Fibroblast of lung (primary cell): ENCODE measurements at regions not wholly inside any gene's neighbourhood (a gene's known extent, or its start where the extent isn't known, plus 50 kb on each side); places are given as distances from the start of the nearest gene placed in this dataset.

Source experiments
- DNase-seq, 2 donors: peaks; one replicate each; pipeline versions ENCODE4 v3.0.0 to v3.0.0-alpha.2; 2010; ENCODE audit warnings: low read depth in 2 of 2
- H2AFZ ChIP-seq: 2 replicates; pipeline ENCODE4 v1.5.1; 2012; ENCODE audit warnings: low read length, control low read depth, inconsistent platforms
- H3K27ac ChIP-seq: 2 replicates; pipeline ENCODE4 v1.5.1; 2011; ENCODE audit warnings: low read length, control low read depth; ENCODE audit not compliant: insufficient read depth
- H3K27me3 ChIP-seq: 2 replicates; pipeline ENCODE4 v1.5.1; 2011; ENCODE audit warnings: mild to moderate bottlenecking, low read length; ENCODE audit not compliant: control insufficient read depth, insufficient read depth
- H3K36me3 ChIP-seq: 2 replicates; pipeline ENCODE4 v1.5.1; 2011; ENCODE audit warnings: low read length; ENCODE audit not compliant: control insufficient read depth, insufficient read depth
- H3K4me1 ChIP-seq: 2 replicates; pipeline ENCODE4 v1.5.1; 2011; ENCODE audit warnings: low read length; ENCODE audit not compliant: control insufficient read depth, insufficient read depth; ENCODE audit errors: extremely low read depth
- H3K4me2 ChIP-seq: 2 replicates; pipeline ENCODE4 v1.5.1; 2011; ENCODE audit warnings: low read length, control low read depth; ENCODE audit not compliant: insufficient read depth; ENCODE audit errors: extremely low read depth
- H3K4me3 ChIP-seq, 4 experiments: fragments of 200-600 bp in 1 of 4; sonication (generic) in 1 of 4; replicated peaks in 1 of 4; 2 replicates each; pipeline ENCODE4 v1.5.1; 2011 to 2016; ENCODE audit warnings: low read length in 4 of 4, low read depth in 3 of 4, mild to moderate bottlenecking in 3 of 4, control low read depth in 2 of 4, inconsistent platforms in 1 of 4, mixed read lengths in 1 of 4; ENCODE audit not compliant: insufficient read depth in 1 of 4; ENCODE audit errors: control extremely low read depth in 1 of 4
- H3K79me2 ChIP-seq: 2 replicates; pipeline ENCODE4 v1.5.1; 2012; ENCODE audit warnings: mild to moderate bottlenecking, low read length, inconsistent platforms; ENCODE audit not compliant: control insufficient read depth, insufficient read depth
- H3K9ac ChIP-seq: 2 replicates; pipeline ENCODE4 v1.5.1; 2011; ENCODE audit warnings: mild to moderate bottlenecking, low read length, control low read depth; ENCODE audit not compliant: insufficient read depth
- H3K9me3 ChIP-seq: 2 replicates; pipeline ENCODE4 v1.5.1; 2012; ENCODE audit warnings: low read depth, low read length; ENCODE audit not compliant: control insufficient read depth, insufficient read depth
- H4K20me1 ChIP-seq: 2 replicates; pipeline ENCODE4 v1.5.1; 2011; ENCODE audit warnings: low read length; ENCODE audit not compliant: control insufficient read depth, insufficient read depth; ENCODE audit errors: extremely low read depth
- EZH2 ChIP-seq: IDR thresholded peaks from 2 replicates; pipeline ENCODE4 v1.5.1; 2012; ENCODE audit warnings: low read length, control low read depth, mild to moderate bottlenecking; ENCODE audit errors: missing control alignments
- TF ChIP-seq, protein P1 (sequence below), 2 donors: IDR thresholded peaks in 1 of 2; conservative IDR thresholded peaks in 1 of 2; 1 replicate in 1 of 2; 2 replicates in 1 of 2; pipeline ENCODE4 v1.5.1; 2011 to 2012; ENCODE audit warnings: low read length in 2 of 2, control low read depth in 1 of 2, inconsistent platforms in 1 of 2, low read depth in 1 of 2, mild to moderate bottlenecking in 1 of 2

DNA sequence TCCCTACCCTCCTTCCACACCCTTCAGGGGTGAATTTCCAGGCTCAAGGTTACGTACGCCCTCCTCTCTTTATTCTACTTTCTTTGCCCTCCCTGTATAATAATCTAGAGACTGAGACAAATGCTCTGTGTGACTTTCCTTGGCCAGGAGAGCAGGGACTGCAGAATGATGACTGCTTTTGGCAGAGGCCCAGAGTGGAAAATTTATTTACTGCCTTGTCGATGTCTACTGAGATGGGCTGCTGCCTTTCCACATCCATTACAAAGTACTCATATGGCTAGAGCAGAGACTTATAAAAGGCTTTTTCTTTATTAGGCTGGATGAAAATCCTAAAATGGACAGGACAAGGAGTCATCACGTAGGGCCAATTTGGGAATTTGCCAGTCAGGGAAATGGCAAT is 576.2 kb downstream of the TUSC7 start:
- TF ChIP-seq, protein P1, sequence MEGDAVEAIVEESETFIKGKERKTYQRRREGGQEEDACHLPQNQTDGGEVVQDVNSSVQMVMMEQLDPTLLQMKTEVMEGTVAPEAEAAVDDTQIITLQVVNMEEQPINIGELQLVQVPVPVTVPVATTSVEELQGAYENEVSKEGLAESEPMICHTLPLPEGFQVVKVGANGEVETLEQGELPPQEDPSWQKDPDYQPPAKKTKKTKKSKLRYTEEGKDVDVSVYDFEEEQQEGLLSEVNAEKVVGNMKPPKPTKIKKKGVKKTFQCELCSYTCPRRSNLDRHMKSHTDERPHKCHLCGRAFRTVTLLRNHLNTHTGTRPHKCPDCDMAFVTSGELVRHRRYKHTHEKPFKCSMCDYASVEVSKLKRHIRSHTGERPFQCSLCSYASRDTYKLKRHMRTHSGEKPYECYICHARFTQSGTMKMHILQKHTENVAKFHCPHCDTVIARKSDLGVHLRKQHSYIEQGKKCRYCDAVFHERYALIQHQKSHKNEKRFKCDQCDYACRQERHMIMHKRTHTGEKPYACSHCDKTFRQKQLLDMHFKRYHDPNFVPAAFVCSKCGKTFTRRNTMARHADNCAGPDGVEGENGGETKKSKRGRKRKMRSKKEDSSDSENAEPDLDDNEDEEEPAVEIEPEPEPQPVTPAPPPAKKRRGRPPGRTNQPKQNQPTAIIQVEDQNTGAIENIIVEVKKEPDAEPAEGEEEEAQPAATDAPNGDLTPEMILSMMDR (conservative IDR thresholded peaks at IDR 0.05 in 1 of 2, IDR thresholded peaks at IDR 0.05 in 1 of 2; ENCODE audit: low read depth in 1 of 2, low read length in 2 of 2), result no peak
- no peak for TF ChIP-seq EZH2
- Histone ChIP-seq H3K27ac (no peak overlapping the region), H3K36me3 (no peaks in the 10 kb centered on the region), H3K9ac (no peak overlapping the region), H3K4me2 (no peak overlapping the region), H4K20me1 (no peaks in the 10 kb centered on the region), H3K27me3 (no peaks in the 10 kb centered on the region), H3K4me3 (no peak overlapping the region), H2AFZ (no peak overlapping the region), H3K4me1 (no peaks in the 10 kb centered on the region), H3K79me2 (no peaks in the 10 kb centered on the region), H3K9me3 (no peaks in the 10 kb centered on the region)
- DNase-seq, result no peak

DNA sequence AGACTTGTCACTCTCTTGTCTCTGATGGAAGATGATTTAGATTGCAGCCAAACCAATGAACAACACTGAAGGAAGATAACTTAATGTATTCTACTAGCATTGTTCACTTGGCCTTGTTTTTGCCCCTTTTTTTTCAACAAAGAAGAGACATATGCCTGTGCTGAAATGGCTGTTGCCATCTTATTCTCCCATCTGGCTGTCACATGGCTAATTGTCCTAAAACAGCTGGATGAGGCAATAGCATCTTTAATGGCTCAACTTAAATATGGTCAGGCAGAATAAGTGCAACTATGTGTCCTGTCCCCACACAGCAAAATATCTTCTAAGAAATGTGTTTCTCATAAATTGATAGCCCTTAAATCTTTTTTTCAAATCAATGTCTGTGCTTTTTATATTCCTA is 576.9 kb downstream of the TUSC7 start:
- H3K27me3 ChIP-seq, result no peaks in the 10 kb centered on the region
- H2AFZ ChIP-seq, result no peak overlapping the region
- no peaks in the 10 kb centered on the region for H3K36me3 ChIP-seq
- DNase-seq, result no peak
- no peak overlapping the region for H3K4me2 ChIP-seq
- no peak for TF ChIP-seq EZH2
- TF ChIP-seq, protein P1 (conservative IDR thresholded peaks at IDR 0.05 in 1 of 2, IDR thresholded peaks at IDR 0.05 in 1 of 2; ENCODE audit: low read depth in 1 of 2, low read length in 2 of 2), result no peak
- H3K79me2 ChIP-seq, result no peaks in the 10 kb centered on the region
- H3K9ac ChIP-seq, result no peak overlapping the region
- no peaks in the 10 kb centered on the region for H3K9me3 ChIP-seq
- no peaks in the 10 kb centered on the region for H4K20me1 ChIP-seq
- H3K4me1 ChIP-seq, result no peaks in the 10 kb centered on the region
- no peak overlapping the region for H3K27ac ChIP-seq
- no peak overlapping the region for H3K4me3 ChIP-seq

DNA sequence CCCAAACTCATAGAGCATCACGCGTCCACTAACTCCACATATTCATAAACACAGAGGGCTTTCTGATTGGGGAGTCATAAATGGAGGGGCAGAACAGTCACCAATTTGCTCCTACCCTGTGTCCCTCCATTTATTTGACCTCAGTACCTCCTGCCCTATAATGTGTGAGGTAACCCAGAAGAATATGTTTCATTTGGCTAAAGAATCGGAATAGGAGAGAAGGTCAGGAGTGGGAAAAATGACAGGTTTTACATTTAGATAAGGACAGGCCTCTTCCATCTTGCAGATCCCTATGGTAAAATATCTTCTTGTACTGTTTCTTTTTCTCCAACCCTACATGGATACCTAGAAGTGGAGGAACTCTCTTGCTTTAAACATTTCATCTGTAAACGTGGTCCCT is 578.0 kb downstream of the TUSC7 start:
- H3K4me3 ChIP-seq, result no peak overlapping the region
- H2AFZ ChIP-seq, result no peak overlapping the region
- H3K27me3 ChIP-seq, result no peaks in the 10 kb centered on the region
- H3K79me2 ChIP-seq, result no peaks in the 10 kb centered on the region
- no peaks in the 10 kb centered on the region for H3K4me1 ChIP-seq
- no peaks in the 10 kb centered on the region for H3K36me3 ChIP-seq
- H3K27ac ChIP-seq, result no peak overlapping the region
- H4K20me1 ChIP-seq, result no peaks in the 10 kb centered on the region
- no peak overlapping the region for H3K4me2 ChIP-seq
- no peak overlapping the region for H3K9ac ChIP-seq
- H3K9me3 ChIP-seq, result no peaks in the 10 kb centered on the region
- DNase-seq, result no peak
- no peak for TF ChIP-seq EZH2
- TF ChIP-seq, protein P1 (conservative IDR thresholded peaks at IDR 0.05 in 1 of 2, IDR thresholded peaks at IDR 0.05 in 1 of 2; ENCODE audit: low read depth in 1 of 2, low read length in 2 of 2), result no peak
